HEK293 (cell line): ENCODE measurements at regions not wholly inside any gene's neighbourhood (a gene's known extent, or its start where the extent isn't known, plus 50 kb on each side); places are given as distances from the start of the nearest gene placed in this dataset.

ENCODE experiments used
- INSM2 ChIP-seq: fragments of 450-650 bp; formaldehyde crosslinking; IDR thresholded peaks from 2 replicates; pipeline ENCODE4 v1.5.1; 2016; ENCODE audit warnings: missing biosample characterization, missing genetic modification characterization
- RBAK ChIP-seq: fragments of 450-650 bp; formaldehyde crosslinking; IDR thresholded peaks from 2 replicates; pipeline ENCODE4 v1.5.1; 2016; ENCODE audit warnings: missing biosample characterization, missing genetic modification characterization
- REST ChIP-seq: fragments of 450-650 bp; formaldehyde crosslinking; IDR thresholded peaks from 2 replicates; pipeline ENCODE4 v1.5.1; 2016; ENCODE audit warnings: missing biosample characterization, missing genetic modification characterization
- YY1 ChIP-seq: fragments of 450-650 bp; formaldehyde crosslinking; IDR thresholded peaks from 2 replicates; pipeline ENCODE4 v1.5.1; 2018; ENCODE audit warnings: missing biosample characterization, missing genetic modification characterization
- ZBTB20 ChIP-seq: fragments of 450-650 bp; formaldehyde crosslinking; IDR thresholded peaks from 2 replicates; pipeline ENCODE4 v1.5.1; 2016; ENCODE audit warnings: missing biosample characterization, missing genetic modification characterization
- ZBTB21 ChIP-seq: fragments of 450-650 bp; formaldehyde crosslinking; IDR thresholded peaks from 2 replicates; pipeline ENCODE4 v1.5.1; 2017; ENCODE audit warnings: missing biosample characterization, missing genetic modification characterization
- ZNF169 ChIP-seq: fragments of 450-650 bp; formaldehyde crosslinking; IDR thresholded peaks from 2 replicates; pipeline ENCODE4 v1.5.1; 2016; ENCODE audit warnings: missing biosample characterization, missing genetic modification characterization
- ZNF202 ChIP-seq: fragments of 450-650 bp; formaldehyde crosslinking; IDR thresholded peaks from 2 replicates; pipeline ENCODE4 v1.5.1; 2016; ENCODE audit warnings: missing biosample characterization, missing genetic modification characterization, borderline replicate concordance
- ZNF23 ChIP-seq: fragments of 450-650 bp; formaldehyde crosslinking; IDR thresholded peaks from 2 replicates; pipeline ENCODE4 v1.5.1; 2016; ENCODE audit warnings: missing biosample characterization, missing genetic modification characterization, borderline replicate concordance
- ZNF571 ChIP-seq: fragments of 450-650 bp; formaldehyde crosslinking; IDR thresholded peaks from 2 replicates; pipeline ENCODE4 v1.5.0; 2017; ENCODE audit warnings: missing biosample characterization, missing genetic modification characterization
- ZNF629 ChIP-seq: fragments of 450-650 bp; formaldehyde crosslinking; IDR thresholded peaks from 2 replicates; pipeline ENCODE4 v1.5.1; 2017; ENCODE audit warnings: missing biosample characterization, missing genetic modification characterization
- ZNF791 ChIP-seq: fragments of 450-650 bp; formaldehyde crosslinking; IDR thresholded peaks from 2 replicates; pipeline ENCODE4 v1.5.1; 2016; ENCODE audit warnings: missing biosample characterization, missing genetic modification characterization
- TF ChIP-seq, protein P1 (sequence below): fragments of 450-650 bp; formaldehyde crosslinking; IDR thresholded peaks from 2 replicates; pipeline ENCODE4 v1.5.1; 2016; ENCODE audit warnings: missing biosample characterization, missing genetic modification characterization

DNA sequence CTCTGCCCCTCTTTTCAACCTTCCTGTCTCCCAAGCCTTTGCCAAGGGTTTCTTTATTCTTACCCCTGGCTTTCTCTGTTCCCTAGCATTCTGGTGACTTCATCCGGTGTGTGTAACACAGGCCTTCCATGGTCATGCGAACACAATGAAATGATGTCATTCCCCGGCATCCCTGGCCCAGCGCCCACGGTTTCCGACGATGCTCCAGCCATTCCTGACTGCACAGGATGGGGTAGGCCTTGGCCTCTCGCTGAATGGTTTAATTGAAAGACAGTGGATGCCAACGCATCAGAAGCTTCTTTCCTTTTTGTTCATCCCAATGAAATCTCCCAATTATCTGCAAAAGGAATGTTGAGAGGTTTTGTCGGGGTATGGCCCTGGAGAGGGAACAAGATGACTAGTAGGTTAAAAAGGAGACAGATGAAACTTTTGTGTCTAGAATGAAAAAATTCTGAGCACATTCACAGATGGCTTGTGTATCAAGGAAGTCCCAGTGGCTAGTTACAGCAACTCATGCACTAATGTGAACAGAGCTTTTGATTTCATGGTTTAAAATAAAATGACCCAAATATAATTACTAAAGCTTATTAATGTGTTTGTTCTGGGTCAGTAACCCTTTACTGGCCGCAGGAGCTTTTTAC is 655.0 kb downstream of the QKI start:
- TF ChIP-seq ZNF23 (tag by site-specific recombination) (no peak), REST (tag by site-specific recombination) (no peak), YY1 (tag by site-specific recombination) (no peak), ZNF571 (tag by site-specific recombination) (no peak), ZNF629 (tag by site-specific recombination) (peak; percentile 78), ZNF202 (no peak), ZBTB20 (no peak), RBAK (tag by site-specific recombination) (no peak), INSM2 (tag by site-specific recombination) (no peak), ZNF791 (tag by site-specific recombination) (no peak), ZBTB21 (tag by site-specific recombination) (peak; percentile 93), ZNF169 (no peak)
- TF ChIP-seq, protein P1, sequence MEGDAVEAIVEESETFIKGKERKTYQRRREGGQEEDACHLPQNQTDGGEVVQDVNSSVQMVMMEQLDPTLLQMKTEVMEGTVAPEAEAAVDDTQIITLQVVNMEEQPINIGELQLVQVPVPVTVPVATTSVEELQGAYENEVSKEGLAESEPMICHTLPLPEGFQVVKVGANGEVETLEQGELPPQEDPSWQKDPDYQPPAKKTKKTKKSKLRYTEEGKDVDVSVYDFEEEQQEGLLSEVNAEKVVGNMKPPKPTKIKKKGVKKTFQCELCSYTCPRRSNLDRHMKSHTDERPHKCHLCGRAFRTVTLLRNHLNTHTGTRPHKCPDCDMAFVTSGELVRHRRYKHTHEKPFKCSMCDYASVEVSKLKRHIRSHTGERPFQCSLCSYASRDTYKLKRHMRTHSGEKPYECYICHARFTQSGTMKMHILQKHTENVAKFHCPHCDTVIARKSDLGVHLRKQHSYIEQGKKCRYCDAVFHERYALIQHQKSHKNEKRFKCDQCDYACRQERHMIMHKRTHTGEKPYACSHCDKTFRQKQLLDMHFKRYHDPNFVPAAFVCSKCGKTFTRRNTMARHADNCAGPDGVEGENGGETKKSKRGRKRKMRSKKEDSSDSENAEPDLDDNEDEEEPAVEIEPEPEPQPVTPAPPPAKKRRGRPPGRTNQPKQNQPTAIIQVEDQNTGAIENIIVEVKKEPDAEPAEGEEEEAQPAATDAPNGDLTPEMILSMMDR (tag by site-specific recombination): no peak
